ENCODE measurements at regions not wholly inside any gene's neighbourhood (a gene's known extent, or its start where the extent isn't known, plus 50 kb on each side); places are given as distances from the start of the nearest gene placed in this dataset.

DNA sequence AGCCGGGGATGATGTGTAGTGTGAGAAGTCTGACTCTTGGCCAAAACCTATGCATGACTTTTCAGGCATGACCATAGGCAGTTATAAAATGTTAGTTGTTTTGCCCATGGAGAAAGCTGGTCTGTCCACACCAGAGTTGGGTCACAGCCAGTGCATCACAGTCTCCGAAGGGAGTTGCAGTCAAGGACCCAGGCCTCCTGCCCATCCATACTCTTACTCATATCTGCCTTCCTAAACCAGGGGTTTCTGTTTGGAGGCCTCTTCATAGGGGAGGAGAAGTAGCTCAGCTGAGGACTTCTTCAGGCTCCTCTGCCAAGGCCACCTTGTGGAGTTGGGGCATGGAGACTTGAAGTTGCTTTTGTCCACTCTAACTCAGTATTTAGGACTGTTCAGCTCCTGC, 1008.3 kb downstream of the PCDH18 start:
- Histone ChIP-seq H3K79me2 (ENCODE audit: control insufficient read depth, insufficient read depth, low read length, unreplicated experiment) (no peaks in the 10 kb centered on the region), H3K36me3 (ENCODE audit: insufficient read depth, low read length) (no peaks in the 10 kb centered on the region), H3K27ac (ENCODE audit: low read depth, low read length) (no peak overlapping the region), H3K4me1 (ENCODE audit: control insufficient read depth, insufficient read depth, low read length, unreplicated experiment) (no peaks in the 10 kb centered on the region), H3K4me3 (ENCODE audit: low read depth, low read length) (no peak overlapping the region), H2AFZ (ENCODE audit: low read length, unreplicated experiment) (no peak overlapping the region), H3K27me3 (ENCODE audit: insufficient read depth, low read length) (no peaks in the 10 kb centered on the region)

DNA sequence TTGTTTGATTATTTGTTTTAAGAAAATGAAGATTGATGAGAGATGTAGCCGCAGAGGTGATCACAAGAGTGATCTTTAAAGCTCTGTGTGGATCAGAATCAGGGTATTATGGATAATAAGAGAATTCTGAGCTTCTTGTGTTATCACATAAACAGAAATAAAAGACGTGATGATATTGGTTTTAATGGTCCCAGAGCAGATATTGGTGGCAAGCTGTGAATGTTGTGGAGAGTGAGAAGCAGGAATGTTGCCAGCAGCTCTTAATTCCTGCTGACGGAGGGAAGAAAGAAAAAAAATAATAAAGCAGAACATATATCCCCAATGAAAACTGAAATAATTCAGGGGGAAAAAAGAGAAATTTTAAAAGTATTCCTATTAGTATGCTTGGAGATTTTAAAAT, 1015.9 kb downstream of the PCDH18 start:
- Histone ChIP-seq H3K79me2 (ENCODE audit: control insufficient read depth, insufficient read depth, low read length, unreplicated experiment) (no peaks in the 10 kb centered on the region), H3K36me3 (ENCODE audit: insufficient read depth, low read length) (no peaks in the 10 kb centered on the region), H3K27ac (ENCODE audit: low read depth, low read length) (no peak overlapping the region), H2AFZ (ENCODE audit: low read length, unreplicated experiment) (no peak overlapping the region), H3K27me3 (ENCODE audit: insufficient read depth, low read length) (no peaks in the 10 kb centered on the region; the same call in 1 of the 2 replicates), H3K4me3 (ENCODE audit: low read depth, low read length) (no peak overlapping the region), H3K4me1 (ENCODE audit: control insufficient read depth, insufficient read depth, low read length, unreplicated experiment) (no peaks in the 10 kb centered on the region)

- Histone ChIP-seq H3K27ac (ENCODE audit: low read depth, low read length) (no peak overlapping the region), H2AFZ (ENCODE audit: low read length, unreplicated experiment) (no peak overlapping the region), H3K79me2 (ENCODE audit: control insufficient read depth, insufficient read depth, low read length, unreplicated experiment) (no peaks in the 10 kb centered on the region), H3K4me3 (ENCODE audit: low read depth, low read length) (no peak overlapping the region), H3K27me3 (ENCODE audit: insufficient read depth, low read length) (peaks cover 5% of the 10 kb centered on the region; the same call in 1 of the 2 replicates), H3K4me1 (ENCODE audit: control insufficient read depth, insufficient read depth, low read length, unreplicated experiment) (no peaks in the 10 kb centered on the region), H3K36me3 (ENCODE audit: insufficient read depth, low read length) (no peaks in the 10 kb centered on the region)
Observed at GRCh38 chr4:136505020-136505419, 1027.3 kb downstream of the PCDH18 start.

DNA sequence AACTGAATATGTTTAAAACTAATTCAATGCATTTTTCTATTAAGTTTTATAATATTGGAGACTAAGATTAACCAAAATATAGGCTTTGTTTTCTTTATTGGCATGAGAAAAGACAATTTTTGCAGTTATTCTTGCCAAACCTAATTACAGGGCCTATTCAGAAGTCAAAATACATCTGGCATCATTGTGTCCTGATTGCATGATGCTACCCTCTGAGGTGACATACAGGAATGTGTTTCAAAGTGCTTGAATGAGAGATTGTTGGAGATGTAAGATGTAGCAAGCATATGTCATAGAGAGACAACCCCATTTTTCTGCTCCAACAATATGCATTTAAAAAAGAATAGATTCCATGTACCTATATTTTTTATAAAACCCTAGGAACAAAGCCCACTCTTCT, 1036.4 kb downstream of the PCDH18 start:
- Histone ChIP-seq H3K4me3 (ENCODE audit: low read depth, low read length) (no peak overlapping the region), H2AFZ (ENCODE audit: low read length, unreplicated experiment) (no peak overlapping the region), H3K27me3 (ENCODE audit: insufficient read depth, low read length) (no peaks in the 10 kb centered on the region), H3K4me1 (ENCODE audit: control insufficient read depth, insufficient read depth, low read length, unreplicated experiment) (no peaks in the 10 kb centered on the region), H3K27ac (ENCODE audit: low read depth, low read length) (no peak overlapping the region), H3K79me2 (ENCODE audit: control insufficient read depth, insufficient read depth, low read length, unreplicated experiment) (no peaks in the 10 kb centered on the region), H3K36me3 (ENCODE audit: insufficient read depth, low read length) (no peaks in the 10 kb centered on the region)

DNA sequence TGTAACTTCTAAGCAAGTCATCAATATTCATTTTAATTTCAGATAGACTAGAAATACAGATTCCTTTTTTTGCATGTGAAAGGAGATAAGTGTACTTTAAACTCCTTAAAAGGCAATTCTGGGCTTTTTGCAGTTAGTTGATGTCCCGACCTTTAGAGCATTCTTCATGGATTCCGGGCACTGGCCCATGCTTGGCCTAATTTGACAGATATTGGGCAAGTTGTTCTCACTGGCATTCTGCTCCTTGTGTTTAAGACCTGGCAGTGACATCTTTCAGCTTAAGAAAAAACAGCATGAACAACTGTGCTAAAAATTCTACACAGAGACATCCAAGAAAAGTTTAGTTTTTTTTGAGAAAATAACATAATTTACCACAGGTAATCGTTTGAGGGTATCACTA, 1037.2 kb downstream of the PCDH18 start:
- H3K4me1 ChIP-seq (ENCODE audit: control insufficient read depth, insufficient read depth, low read length, unreplicated experiment), result no peaks in the 10 kb centered on the region
- no peak overlapping the region for H2AFZ ChIP-seq (ENCODE audit: low read length, unreplicated experiment)
- no peak overlapping the region for H3K4me3 ChIP-seq (ENCODE audit: low read depth, low read length)

GRCh38 chr4:136489101-136489500, 1043.2 kb downstream of the PCDH18 start:
- no peaks in the 10 kb centered on the region for H3K4me1 ChIP-seq (ENCODE audit: control insufficient read depth, insufficient read depth, low read length, unreplicated experiment)
- no peaks in the 10 kb centered on the region for H3K79me2 ChIP-seq (ENCODE audit: control insufficient read depth, insufficient read depth, low read length, unreplicated experiment)

More for the DNA sequence above, 1037.2 kb downstream of the PCDH18 start:
- Histone ChIP-seq H3K27me3 (ENCODE audit: insufficient read depth, low read length) (no peaks in the 10 kb centered on the region), H3K79me2 (ENCODE audit: control insufficient read depth, insufficient read depth, low read length, unreplicated experiment) (no peaks in the 10 kb centered on the region), H3K27ac (ENCODE audit: low read depth, low read length) (no peak overlapping the region), H3K36me3 (ENCODE audit: insufficient read depth, low read length) (no peaks in the 10 kb centered on the region)

DNA sequence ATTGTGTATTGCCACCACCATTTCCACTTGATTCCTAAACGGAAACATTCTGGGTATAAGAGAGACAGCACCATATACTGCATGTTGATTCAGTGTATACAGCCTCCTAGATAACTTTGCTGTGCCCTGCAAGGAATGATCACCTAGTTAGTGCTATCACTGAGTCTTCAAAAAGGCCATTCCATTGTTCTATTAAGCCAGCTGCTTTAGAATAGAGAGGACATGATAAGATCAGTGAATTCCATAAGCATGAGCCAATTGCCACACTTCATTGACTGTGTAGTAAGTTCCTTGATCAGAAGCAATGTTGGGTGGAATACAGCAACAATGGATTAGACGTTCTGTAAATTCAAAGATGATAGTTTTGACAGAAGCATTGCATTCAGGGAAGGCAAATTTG, 1047.3 kb downstream of the PCDH18 start:
- Histone ChIP-seq H3K27me3 (ENCODE audit: insufficient read depth, low read length) (no peaks in the 10 kb centered on the region), H3K4me1 (ENCODE audit: control insufficient read depth, insufficient read depth, low read length, unreplicated experiment) (no peaks in the 10 kb centered on the region)

More at GRCh38 chr4:136489101-136489500, 1043.2 kb downstream of the PCDH18 start:
- Histone ChIP-seq H3K27ac (ENCODE audit: low read depth, low read length) (no peak overlapping the region), H2AFZ (ENCODE audit: low read length, unreplicated experiment) (no peak overlapping the region), H3K27me3 (ENCODE audit: insufficient read depth, low read length) (no peaks in the 10 kb centered on the region), H3K36me3 (ENCODE audit: insufficient read depth, low read length) (no peaks in the 10 kb centered on the region), H3K4me3 (ENCODE audit: low read depth, low read length) (no peak overlapping the region)

DNA sequence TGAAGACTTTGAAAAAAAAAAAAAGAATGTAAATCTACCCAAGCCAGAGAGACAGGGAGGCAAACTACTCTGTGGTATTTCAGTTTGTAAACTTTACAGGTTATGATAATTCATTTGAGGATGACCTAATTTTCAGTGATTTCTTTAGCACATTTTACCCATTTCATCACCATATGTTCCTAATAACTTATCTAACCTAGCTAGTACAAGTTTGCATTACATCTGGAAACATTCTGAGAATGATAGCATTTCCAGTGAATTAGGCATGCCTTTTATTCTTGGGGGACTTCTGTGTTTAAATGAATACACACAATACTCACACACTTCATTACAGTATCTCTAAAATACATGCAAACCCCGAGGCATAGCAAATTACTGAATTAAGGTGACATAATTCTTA, 1055.5 kb downstream of the PCDH18 start:
- H3K79me2 ChIP-seq (ENCODE audit: control insufficient read depth, insufficient read depth, low read length, unreplicated experiment), result no peaks in the 10 kb centered on the region
- no peak overlapping the region for H3K4me3 ChIP-seq (ENCODE audit: low read depth, low read length)
- H3K27ac ChIP-seq (ENCODE audit: low read depth, low read length), result no peak overlapping the region
- no peak overlapping the region for H2AFZ ChIP-seq (ENCODE audit: low read length, unreplicated experiment)
- no peaks in the 10 kb centered on the region for H3K36me3 ChIP-seq (ENCODE audit: insufficient read depth, low read length)
- no peaks in the 10 kb centered on the region for H3K4me1 ChIP-seq (ENCODE audit: control insufficient read depth, insufficient read depth, low read length, unreplicated experiment)
- no peaks in the 10 kb centered on the region for H3K27me3 ChIP-seq (ENCODE audit: insufficient read depth, low read length)

More for the DNA sequence above, 1047.3 kb downstream of the PCDH18 start:
- Histone ChIP-seq H3K79me2 (ENCODE audit: control insufficient read depth, insufficient read depth, low read length, unreplicated experiment) (no peaks in the 10 kb centered on the region), H3K4me3 (ENCODE audit: low read depth, low read length) (no peak overlapping the region), H3K27ac (ENCODE audit: low read depth, low read length) (no peak overlapping the region), H2AFZ (ENCODE audit: low read length, unreplicated experiment) (no peak overlapping the region), H3K36me3 (ENCODE audit: insufficient read depth, low read length) (no peaks in the 10 kb centered on the region)

- H3K79me2 ChIP-seq (ENCODE audit: control insufficient read depth, insufficient read depth, low read length, unreplicated experiment), result no peaks in the 10 kb centered on the region
Observed at GRCh38 chr4:136471051-136471450, 1061.2 kb downstream of the PCDH18 start.

DNA sequence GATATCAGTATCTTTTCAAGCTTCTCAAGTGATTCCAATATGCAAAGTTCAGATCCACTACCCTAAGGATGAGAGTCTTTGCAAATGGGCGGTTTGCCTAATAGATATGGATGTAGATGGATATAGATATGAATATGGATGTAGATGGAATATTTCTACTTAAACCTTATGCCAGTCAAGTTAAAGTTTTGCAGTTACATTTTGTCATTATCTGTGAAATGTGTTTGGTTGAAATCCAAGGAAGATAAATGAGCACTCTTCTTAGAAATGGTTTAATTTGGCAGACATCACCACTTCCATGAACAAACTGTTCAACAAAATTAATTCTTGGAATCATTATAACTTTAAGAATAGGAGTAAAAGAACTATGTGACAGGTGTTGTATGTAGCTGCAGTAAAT, 1066.6 kb downstream of the PCDH18 start:
- Histone ChIP-seq H3K4me1 (ENCODE audit: control insufficient read depth, insufficient read depth, low read length, unreplicated experiment) (no peaks in the 10 kb centered on the region), H3K36me3 (ENCODE audit: insufficient read depth, low read length) (no peaks in the 10 kb centered on the region), H3K4me3 (ENCODE audit: low read depth, low read length) (no peak overlapping the region), H3K27me3 (ENCODE audit: insufficient read depth, low read length) (no peaks in the 10 kb centered on the region), H2AFZ (ENCODE audit: low read length, unreplicated experiment) (no peak overlapping the region), H3K79me2 (ENCODE audit: control insufficient read depth, insufficient read depth, low read length, unreplicated experiment) (no peaks in the 10 kb centered on the region), H3K27ac (ENCODE audit: low read depth, low read length) (no peak overlapping the region)

More at GRCh38 chr4:136471051-136471450, 1061.2 kb downstream of the PCDH18 start:
- no peak overlapping the region for H3K27ac ChIP-seq (ENCODE audit: low read depth, low read length)
- H3K4me3 ChIP-seq (ENCODE audit: low read depth, low read length), result no peak overlapping the region
- no peaks in the 10 kb centered on the region for H3K4me1 ChIP-seq (ENCODE audit: control insufficient read depth, insufficient read depth, low read length, unreplicated experiment)
- H3K36me3 ChIP-seq (ENCODE audit: insufficient read depth, low read length), result no peaks in the 10 kb centered on the region
- no peak overlapping the region for H2AFZ ChIP-seq (ENCODE audit: low read length, unreplicated experiment)
- H3K27me3 ChIP-seq (ENCODE audit: insufficient read depth, low read length), result no peaks in the 10 kb centered on the region

DNA sequence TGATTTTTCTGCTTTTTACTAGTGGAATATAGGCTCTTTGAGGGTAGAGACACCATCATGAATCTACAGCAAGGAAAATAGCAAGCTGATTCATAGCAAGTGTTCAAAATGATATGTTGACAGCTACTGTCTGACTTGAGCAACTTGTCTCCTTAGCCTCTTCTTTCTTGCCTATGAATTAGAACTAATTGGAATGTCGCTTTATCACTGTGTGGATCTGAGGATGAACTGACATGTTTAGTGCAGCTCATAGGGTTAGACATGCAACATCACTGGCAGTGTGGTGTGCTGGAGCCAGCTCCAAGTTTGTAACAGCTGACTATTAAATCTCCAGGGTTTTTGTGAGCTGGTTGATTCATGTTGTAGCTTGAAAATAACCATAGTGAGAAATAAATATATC, 1068.4 kb downstream of the PCDH18 start:
- Histone ChIP-seq H3K36me3 (ENCODE audit: insufficient read depth, low read length) (no peaks in the 10 kb centered on the region), H3K4me1 (ENCODE audit: control insufficient read depth, insufficient read depth, low read length, unreplicated experiment) (no peaks in the 10 kb centered on the region), H3K4me3 (ENCODE audit: low read depth, low read length) (no peak overlapping the region), H2AFZ (ENCODE audit: low read length, unreplicated experiment) (no peak overlapping the region), H3K27ac (ENCODE audit: low read depth, low read length) (no peak overlapping the region), H3K27me3 (ENCODE audit: insufficient read depth, low read length) (no peaks in the 10 kb centered on the region), H3K79me2 (ENCODE audit: control insufficient read depth, insufficient read depth, low read length, unreplicated experiment) (no peaks in the 10 kb centered on the region)

All from ACC112 (cell line).